Body of pancreas (tissue), 4 donors: ENCODE measurements at regions not wholly inside any gene's neighbourhood (a gene's known extent, or its start where the extent isn't known, plus 50 kb on each side); places are given as distances from the start of the nearest gene placed in this dataset.

Source experiments
- ATAC-seq: fragments of 150-250 bp; one replicate; pipeline ENCODE4 v1.9.1; 2016
- DNase-seq, 4 donors: peaks; one replicate each; pipeline ENCODE4 v3.0.0-alpha.2; 2019
- H3K27ac ChIP-seq, 4 donors: fragments of 200-600 bp; sonication (generic); 1 replicate in 3 of 4; 2 replicates in 1 of 4; pipeline versions ENCODE4 v1.5.1 to v1.6.1; 2016 to 2019; ENCODE audit warnings: mild to moderate bottlenecking in 1 of 4, mixed read lengths in 1 of 4, moderate library complexity in 1 of 4
- H3K27me3 ChIP-seq, 2 donors: fragments of 200-600 bp; sonication (generic); one replicate each; pipeline ENCODE4 v1.6.0; 2016; ENCODE audit warnings: mild to moderate bottlenecking in 1 of 2
- H3K36me3 ChIP-seq, 2 donors: fragments of 200-600 bp; sonication (generic); replicated peaks in 1 of 2; 2 replicates each; pipeline ENCODE4 v1.5.1; 2016; ENCODE audit warnings: low read depth in 2 of 2; ENCODE audit not compliant: insufficient read depth in 1 of 2
- H3K4me1 ChIP-seq: fragments of 200-600 bp; sonication (generic); one replicate; pipeline ENCODE4 v1.6.0; 2016
- H3K4me3 ChIP-seq, 2 donors: fragments of 200-600 bp; sonication (generic); 1 replicate in 1 of 2; 2 replicates in 1 of 2; pipeline ENCODE4 v1.5.1; 2016 to 2019
- H3K9me3 ChIP-seq, 3 donors: fragments of 200-600 bp; sonication (generic); 1 replicate in 2 of 3; 2 replicates in 1 of 3; pipeline ENCODE4 v1.5.1; 2016
- CTCF ChIP-seq, 7 experiments: fragments of 450-650 bp in 4 of 7; fragments of 200-600 bp in 3 of 7; sonication (generic) in 3 of 7; IDR thresholded peaks; one replicate each; pipeline ENCODE4 v1.5.1; 2016 to 2019; ENCODE audit warnings: antibody characterized with exemption in 7 of 7
- POLR2A ChIP-seq, 3 donors: fragments of 450-650 bp; IDR thresholded peaks; one replicate each; pipeline ENCODE4 v1.6.1; 2016; ENCODE audit warnings: antibody characterized with exemption in 3 of 3, mild to moderate bottlenecking in 2 of 3
- WGBS, 2 donors: methylation state at CpG; one replicate each; pipeline ENCODE4 v1.1.5; 2017; 5-methylcytosine and 5-hydroxymethylcytosine counted together
- intact Hi-C: fragments of 100-400 bp; cut with DNase I; formaldehyde crosslinking; loops from one replicate; pipeline ENCODE4 v1.15.1; 2023

- intact Hi-C loops: no loop called here
- TF ChIP-seq POLR2A (IDR thresholded peaks at IDR 0.05) (no peak), CTCF (IDR thresholded peaks at IDR 0.05) (no peak)
- H3K36me3 ChIP-seq: no peaks in the 10 kb centered on the region
- DNase-seq: no peak
- peaks cover 0 to 6% (median 0%) of the 10 kb centered on the region in 3 donors for H3K9me3 ChIP-seq
- no peaks in the 10 kb centered on the region for H3K27me3 ChIP-seq
- WGBS, 2 donors: 81% methylated on average over 3 of the region's 3 CpGs
- no peak overlapping the region for H3K4me3 ChIP-seq
- no peak for ATAC-seq
- no peaks in the 10 kb centered on the region for H3K4me1 ChIP-seq
- H3K27ac ChIP-seq: no peak overlapping the region
Measured at GRCh38 chr3:191808073-191808472, 347.1 kb downstream of the PYDC2 start.

GRCh38 chr3:191809326-191809949, 348.5 kb downstream of the PYDC2 start:
- intact Hi-C loops: no loop called here
- H3K27me3 ChIP-seq: no peaks in the 10 kb centered on the region
- H3K27ac ChIP-seq: no peak overlapping the region
- H3K9me3 ChIP-seq: peaks cover 0 to 6% (median 0%) of the 10 kb centered on the region in 3 donors
- H3K36me3 ChIP-seq: no peaks in the 10 kb centered on the region
- ATAC-seq: no peak
- H3K4me1 ChIP-seq: no peaks in the 10 kb centered on the region
- TF ChIP-seq CTCF (IDR thresholded peaks at IDR 0.05) (peak in 4 of 7 experiments; percentile 21 to 48 (median 34)), POLR2A (IDR thresholded peaks at IDR 0.05) (no peak)
- no peak overlapping the region for H3K4me3 ChIP-seq
- 76 to 77% methylated on average over 1 of the region's 1 CpG for WGBS, 2 donors
- peak in 1 of 4 donors; percentile 17 for DNase-seq

GRCh38 chr3:191813245-191813644, 352.3 kb downstream of the PYDC2 start:
- no peak for ATAC-seq
- DNase-seq: no peak
- intact Hi-C loops: no loop called here
- no peak for TF ChIP-seq POLR2A (IDR thresholded peaks at IDR 0.05)
- TF ChIP-seq CTCF (IDR thresholded peaks at IDR 0.05): no peak
- H3K4me3 ChIP-seq: no peak overlapping the region
- H3K27me3 ChIP-seq: no peaks in the 10 kb centered on the region
- no peaks in the 10 kb centered on the region for H3K4me1 ChIP-seq
- H3K9me3 ChIP-seq: peaks cover 0 to 6% (median 0%) of the 10 kb centered on the region in 3 donors
- no peaks in the 10 kb centered on the region for H3K36me3 ChIP-seq
- H3K27ac ChIP-seq: no peak overlapping the region

GRCh38 chr3:191848818-191849217, 387.9 kb downstream of the PYDC2 start:
- Histone ChIP-seq H3K9me3 (no peaks in the 10 kb centered on the region), H3K4me1 (no peaks in the 10 kb centered on the region), H3K4me3 (no peak overlapping the region), H3K27ac (no peak overlapping the region), H3K36me3 (no peaks in the 10 kb centered on the region), H3K27me3 (no peaks in the 10 kb centered on the region)
- no peak for TF ChIP-seq POLR2A (IDR thresholded peaks at IDR 0.05)
- no peak for TF ChIP-seq CTCF (IDR thresholded peaks at IDR 0.05)
- intact Hi-C loops: no loop called here
- DNase-seq: no peak
- no peak for ATAC-seq

- no peak for TF ChIP-seq POLR2A (IDR thresholded peaks at IDR 0.05)
- no peak for TF ChIP-seq CTCF (IDR thresholded peaks at IDR 0.05)
- Histone ChIP-seq H3K27ac (no peak overlapping the region), H3K9me3 (no peaks in the 10 kb centered on the region), H3K36me3 (no peaks in the 10 kb centered on the region), H3K4me1 (no peaks in the 10 kb centered on the region), H3K27me3 (no peaks in the 10 kb centered on the region), H3K4me3 (no peak overlapping the region)
- 64 to 73% methylated on average over 3 of the region's 3 CpGs for WGBS, 2 donors
- DNase-seq: no peak
- ATAC-seq: no peak
- intact Hi-C loops: no loop called here
Measured at GRCh38 chr3:191859531-191859930, 398.6 kb downstream of the PYDC2 start.
